ENCODE measurements at regions not wholly inside any gene's neighbourhood (a gene's known extent, or its start where the extent isn't known, plus 50 kb on each side); places are given as distances from the start of the nearest gene placed in this dataset.

- Mint-ChIP-seq H3K27ac (no peak overlapping the region), H3K36me3 (peaks cover 4% of the 10 kb centered on the region), H3K9me3 (no peaks in the 10 kb centered on the region), H3K4me3 (no peak overlapping the region), H3K27me3 (ENCODE audit: low read depth) (no peaks in the 10 kb centered on the region), H3K4me1 (peaks cover 48% of the 10 kb centered on the region)
- no peak for TF ChIP-seq ZNF671 (CRISPR knock-in tag; IDR thresholded peaks at IDR 0.05)
- TF ChIP-seq ERG (CRISPR knock-in tag; IDR thresholded peaks at IDR 0.05), result no peak
- TF ChIP-seq ZNF425 (CRISPR knock-in tag; conservative IDR thresholded peaks at IDR 0.05), result no peak
- TF ChIP-seq GTF2I (CRISPR knock-in tag; conservative IDR thresholded peaks at IDR 0.05), result no peak
- no peak for ATAC-seq
- no peak for DNase-seq (ENCODE audit: low spot score)
- ChIA-PET POLR2A (interaction anchor here (0.8 to 7.2 kb wide), 2 partner anchors 8 to 15 kb away, joined by 6 to 286 read pairs; a partner anchor contains a TSS), CTCF (interaction anchor here (0.7 kb wide), 1 partner anchor 550 kb away, joined by 3 read pairs; no protein-coding TSS in a partner anchor)
Observed at GRCh38 chr6:27129917-27130316, 117.6 kb upstream of the PRSS16 start.

DNA sequence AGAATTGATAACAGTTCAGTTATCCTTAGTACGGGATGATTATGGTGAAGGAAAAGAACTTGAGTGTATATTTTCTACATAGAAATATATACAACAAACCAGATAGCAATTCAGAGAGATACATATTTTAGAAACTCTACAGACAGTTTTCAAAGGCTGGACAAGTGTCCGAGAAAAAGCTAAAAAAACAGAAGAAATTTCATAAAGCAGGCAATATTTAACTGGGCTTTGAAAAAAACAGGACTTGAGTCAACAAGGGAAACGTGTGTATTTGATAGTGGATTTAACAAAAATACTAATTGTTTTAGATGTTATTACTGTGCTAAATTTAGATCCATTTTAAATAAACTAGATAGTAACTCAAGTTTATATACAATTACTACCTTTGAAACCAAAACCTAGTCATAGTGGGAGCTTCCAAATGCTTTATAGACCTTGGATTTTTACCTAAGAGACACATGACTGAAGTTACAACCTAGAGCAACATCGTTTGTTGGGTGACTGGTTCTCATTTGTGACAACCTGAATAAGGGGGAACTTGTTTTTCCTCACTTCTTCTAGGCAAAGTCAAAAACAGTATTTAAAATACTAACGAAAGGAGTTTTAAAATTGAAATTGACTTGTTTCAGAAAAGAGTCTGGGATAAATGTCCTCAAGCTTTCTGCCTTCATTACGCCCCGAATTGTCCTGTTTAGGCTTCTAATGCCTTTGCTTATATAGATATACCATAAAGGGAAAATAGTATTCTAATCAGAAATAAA lies 116.7 kb upstream of the PRSS16 start:
- H3K4me3 Mint-ChIP-seq, result no peak overlapping the region
- ChIA-PET POLR2A (interaction anchor here (0.6 to 7.2 kb wide), 16 partner anchors 8 to 1358 kb away, joined by 3 to 286 read pairs (median 16); a partner anchor contains a TSS), CTCF (interaction anchor here (0.5 kb wide), 1 partner anchor 479 kb away, joined by 3 read pairs; no protein-coding TSS in a partner anchor)
- no peaks in the 10 kb centered on the region for H3K27me3 Mint-ChIP-seq (ENCODE audit: low read depth)
- peaks cover 54% of the 10 kb centered on the region for H3K4me1 Mint-ChIP-seq
- H3K36me3 Mint-ChIP-seq, result no peaks in the 10 kb centered on the region
- no peak overlapping the region for H3K27ac Mint-ChIP-seq
- no peak for DNase-seq (ENCODE audit: low spot score)
- no peaks in the 10 kb centered on the region for H3K9me3 Mint-ChIP-seq
- TF ChIP-seq ZNF121 (CRISPR knock-in tag; IDR thresholded peaks at IDR 0.05) (no peak), ZNF317 (CRISPR knock-in tag; IDR thresholded peaks at IDR 0.05; ENCODE audit: borderline replicate concordance, low read depth) (no peak), TEAD1 (CRISPR knock-in tag; IDR thresholded peaks at IDR 0.05) (no peak), NR1H2 (CRISPR knock-in tag; IDR thresholded peaks at IDR 0.05) (no peak), USF2 (CRISPR knock-in tag; IDR thresholded peaks at IDR 0.05) (no peak), CREB1 (CRISPR knock-in tag; IDR thresholded peaks at IDR 0.05) (no peak), HMGA2 (CRISPR knock-in tag; IDR thresholded peaks at IDR 0.05) (no peak), NFYB (CRISPR knock-in tag; conservative IDR thresholded peaks at IDR 0.05; ENCODE audit: low read depth) (no peak), ZNF263 (CRISPR knock-in tag; IDR thresholded peaks at IDR 0.05; ENCODE audit: low read depth) (no peak)
- TF ChIP-seq, protein P1, sequence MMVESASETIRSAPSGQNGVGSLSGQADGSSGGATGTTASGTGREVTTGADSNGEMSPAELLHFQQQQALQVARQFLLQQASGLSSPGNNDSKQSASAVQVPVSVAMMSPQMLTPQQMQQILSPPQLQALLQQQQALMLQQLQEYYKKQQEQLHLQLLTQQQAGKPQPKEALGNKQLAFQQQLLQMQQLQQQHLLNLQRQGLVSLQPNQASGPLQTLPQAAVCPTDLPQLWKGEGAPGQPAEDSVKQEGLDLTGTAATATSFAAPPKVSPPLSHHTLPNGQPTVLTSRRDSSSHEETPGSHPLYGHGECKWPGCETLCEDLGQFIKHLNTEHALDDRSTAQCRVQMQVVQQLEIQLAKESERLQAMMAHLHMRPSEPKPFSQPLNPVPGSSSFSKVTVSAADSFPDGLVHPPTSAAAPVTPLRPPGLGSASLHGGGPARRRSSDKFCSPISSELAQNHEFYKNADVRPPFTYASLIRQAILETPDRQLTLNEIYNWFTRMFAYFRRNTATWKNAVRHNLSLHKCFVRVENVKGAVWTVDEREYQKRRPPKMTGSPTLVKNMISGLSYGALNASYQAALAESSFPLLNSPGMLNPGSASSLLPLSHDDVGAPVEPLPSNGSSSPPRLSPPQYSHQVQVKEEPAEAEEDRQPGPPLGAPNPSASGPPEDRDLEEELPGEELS (CRISPR knock-in tag; IDR thresholded peaks at IDR 0.05), result no peak
- TF ChIP-seq, protein P2, sequence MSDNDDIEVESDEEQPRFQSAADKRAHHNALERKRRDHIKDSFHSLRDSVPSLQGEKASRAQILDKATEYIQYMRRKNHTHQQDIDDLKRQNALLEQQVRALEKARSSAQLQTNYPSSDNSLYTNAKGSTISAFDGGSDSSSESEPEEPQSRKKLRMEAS (CRISPR knock-in tag; IDR thresholded peaks at IDR 0.05), result no peak
- TF ChIP-seq, protein P3, sequence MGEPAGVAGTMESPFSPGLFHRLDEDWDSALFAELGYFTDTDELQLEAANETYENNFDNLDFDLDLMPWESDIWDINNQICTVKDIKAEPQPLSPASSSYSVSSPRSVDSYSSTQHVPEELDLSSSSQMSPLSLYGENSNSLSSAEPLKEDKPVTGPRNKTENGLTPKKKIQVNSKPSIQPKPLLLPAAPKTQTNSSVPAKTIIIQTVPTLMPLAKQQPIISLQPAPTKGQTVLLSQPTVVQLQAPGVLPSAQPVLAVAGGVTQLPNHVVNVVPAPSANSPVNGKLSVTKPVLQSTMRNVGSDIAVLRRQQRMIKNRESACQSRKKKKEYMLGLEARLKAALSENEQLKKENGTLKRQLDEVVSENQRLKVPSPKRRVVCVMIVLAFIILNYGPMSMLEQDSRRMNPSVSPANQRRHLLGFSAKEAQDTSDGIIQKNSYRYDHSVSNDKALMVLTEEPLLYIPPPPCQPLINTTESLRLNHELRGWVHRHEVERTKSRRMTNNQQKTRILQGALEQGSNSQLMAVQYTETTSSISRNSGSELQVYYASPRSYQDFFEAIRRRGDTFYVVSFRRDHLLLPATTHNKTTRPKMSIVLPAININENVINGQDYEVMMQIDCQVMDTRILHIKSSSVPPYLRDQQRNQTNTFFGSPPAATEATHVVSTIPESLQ (CRISPR knock-in tag; IDR thresholded peaks at IDR 0.05), result no peak
- TF ChIP-seq, protein P4, sequence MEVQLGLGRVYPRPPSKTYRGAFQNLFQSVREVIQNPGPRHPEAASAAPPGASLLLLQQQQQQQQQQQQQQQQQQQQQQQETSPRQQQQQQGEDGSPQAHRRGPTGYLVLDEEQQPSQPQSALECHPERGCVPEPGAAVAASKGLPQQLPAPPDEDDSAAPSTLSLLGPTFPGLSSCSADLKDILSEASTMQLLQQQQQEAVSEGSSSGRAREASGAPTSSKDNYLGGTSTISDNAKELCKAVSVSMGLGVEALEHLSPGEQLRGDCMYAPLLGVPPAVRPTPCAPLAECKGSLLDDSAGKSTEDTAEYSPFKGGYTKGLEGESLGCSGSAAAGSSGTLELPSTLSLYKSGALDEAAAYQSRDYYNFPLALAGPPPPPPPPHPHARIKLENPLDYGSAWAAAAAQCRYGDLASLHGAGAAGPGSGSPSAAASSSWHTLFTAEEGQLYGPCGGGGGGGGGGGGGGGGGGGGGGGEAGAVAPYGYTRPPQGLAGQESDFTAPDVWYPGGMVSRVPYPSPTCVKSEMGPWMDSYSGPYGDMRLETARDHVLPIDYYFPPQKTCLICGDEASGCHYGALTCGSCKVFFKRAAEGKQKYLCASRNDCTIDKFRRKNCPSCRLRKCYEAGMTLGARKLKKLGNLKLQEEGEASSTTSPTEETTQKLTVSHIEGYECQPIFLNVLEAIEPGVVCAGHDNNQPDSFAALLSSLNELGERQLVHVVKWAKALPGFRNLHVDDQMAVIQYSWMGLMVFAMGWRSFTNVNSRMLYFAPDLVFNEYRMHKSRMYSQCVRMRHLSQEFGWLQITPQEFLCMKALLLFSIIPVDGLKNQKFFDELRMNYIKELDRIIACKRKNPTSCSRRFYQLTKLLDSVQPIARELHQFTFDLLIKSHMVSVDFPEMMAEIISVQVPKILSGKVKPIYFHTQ (CRISPR knock-in tag; IDR thresholded peaks at IDR 0.05), result no peak
- no peak for ATAC-seq

Measured in WTC11 (cell line).